ENCODE measurements at regions not wholly inside any gene's neighbourhood (a gene's known extent, or its start where the extent isn't known, plus 50 kb on each side); places are given as distances from the start of the nearest gene placed in this dataset.

GRCh38 chr2:16746833-16747232 is 81.2 kb upstream of the CYRIA start:
- no peak for TF ChIP-seq POLR2A (IDR thresholded peaks at IDR 0.05; ENCODE audit: low read depth, low read length)
- TF ChIP-seq POLR2AphosphoS5 (IDR thresholded peaks at IDR 0.05; ENCODE audit: low read depth, low read length): no peak
- no peak for TF ChIP-seq TAF1 (IDR thresholded peaks at IDR 0.05; ENCODE audit: low read depth, low read length)
